GM12878 (cell line): ENCODE measurements at regions not wholly inside any gene's neighbourhood (a gene's known extent, or its start where the extent isn't known, plus 50 kb on each side); places are given as distances from the start of the nearest gene placed in this dataset.

Experiments used
- BHLHE40 ChIP-seq, 2 experiments: fragments of 450-650 bp in 1 of 2; IDR thresholded peaks; 2 replicates each; pipeline ENCODE4 v1.6.1; 2011 to 2017; ENCODE audit warnings: low read depth in 2 of 2, borderline replicate concordance in 1 of 2, improper control_type of control experiment in 1 of 2, low read length in 1 of 2, mild to moderate bottlenecking in 1 of 2
- CBX5 ChIP-seq: sonication (generic); IDR thresholded peaks from 2 replicates; pipeline ENCODE4 v1.6.1; 2016; ENCODE audit warnings: low read depth, moderate library complexity, mild to moderate bottlenecking, inconsistent platforms
- CREB1 ChIP-seq: IDR thresholded peaks from 2 replicates; pipeline ENCODE4 v1.6.1; 2012; ENCODE audit warnings: low read depth, mild to moderate bottlenecking, inconsistent platforms
- CREM ChIP-seq: IDR thresholded peaks from 2 replicates; pipeline ENCODE4 v1.6.1; 2014; ENCODE audit warnings: antibody characterized with exemption, low read depth
- EED ChIP-seq: sonication (generic); IDR thresholded peaks from 2 replicates; pipeline ENCODE4 v1.6.1; 2016; ENCODE audit warnings: antibody characterized with exemption, low read depth
- EGR1 ChIP-seq, 2 experiments: IDR thresholded peaks; 1 replicate in 1 of 2; 2 replicates in 1 of 2; pipeline ENCODE4 v1.6.1; 2011 to 2012; ENCODE audit warnings: low read depth in 2 of 2, low read length in 2 of 2, borderline replicate concordance in 1 of 2, mild to moderate bottlenecking in 1 of 2, moderate library complexity in 1 of 2
- IRF4 ChIP-seq: IDR thresholded peaks from 2 replicates; pipeline ENCODE4 v1.6.1; 2011; ENCODE audit warnings: low read depth, low read length
- KDM1A ChIP-seq: fragments of 200-600 bp; sonication (generic); IDR thresholded peaks from 2 replicates; pipeline ENCODE4 v1.6.1; 2016; ENCODE audit warnings: borderline replicate concordance
- MYC ChIP-seq: IDR thresholded peaks from 2 replicates; pipeline ENCODE4 v1.6.1; 2011; ENCODE audit warnings: mild to moderate bottlenecking, low read length, moderate library complexity, inconsistent platforms; ENCODE audit not compliant: insufficient read depth, insufficient replicate concordance, insufficient read length, severe bottlenecking
- NFIC ChIP-seq: IDR thresholded peaks from 2 replicates; pipeline ENCODE4 v1.6.1; 2012; ENCODE audit warnings: low read depth, mild to moderate bottlenecking, inconsistent platforms, low read length, moderate library complexity
- POU2F2 ChIP-seq: IDR thresholded peaks from 3 replicates; pipeline ENCODE4 v1.6.1; 2011; ENCODE audit warnings: low read depth, mild to moderate bottlenecking, low read length, borderline replicate concordance
- PRDM15 ChIP-seq: fragments of 450-650 bp; formaldehyde crosslinking; IDR thresholded peaks from 2 replicates; pipeline ENCODE4 v1.4.0; 2020; ENCODE audit warnings: mild to moderate bottlenecking, moderate library complexity
- SMARCA5 ChIP-seq: fragments of 450-650 bp; IDR thresholded peaks from 2 replicates; pipeline ENCODE4 v1.6.1; 2017; ENCODE audit warnings: mild to moderate bottlenecking
- ZNF207 ChIP-seq: fragments of 450-650 bp; IDR thresholded peaks from 2 replicates; pipeline ENCODE4 v1.6.1; 2014; ENCODE audit warnings: antibody characterized with exemption, mild to moderate bottlenecking, borderline replicate concordance
- TF ChIP-seq, protein P1 (sequence below): fragments of 450-650 bp; IDR thresholded peaks from 2 replicates; pipeline ENCODE4 v1.6.1; 2017; ENCODE audit warnings: mild to moderate bottlenecking, moderate library complexity
- TF ChIP-seq, protein P2 (sequence below): fragments of 450-650 bp; conservative IDR thresholded peaks from 2 replicates; pipeline ENCODE4 v1.6.1; 2017; ENCODE audit warnings: mild to moderate bottlenecking, moderate library complexity

DNA sequence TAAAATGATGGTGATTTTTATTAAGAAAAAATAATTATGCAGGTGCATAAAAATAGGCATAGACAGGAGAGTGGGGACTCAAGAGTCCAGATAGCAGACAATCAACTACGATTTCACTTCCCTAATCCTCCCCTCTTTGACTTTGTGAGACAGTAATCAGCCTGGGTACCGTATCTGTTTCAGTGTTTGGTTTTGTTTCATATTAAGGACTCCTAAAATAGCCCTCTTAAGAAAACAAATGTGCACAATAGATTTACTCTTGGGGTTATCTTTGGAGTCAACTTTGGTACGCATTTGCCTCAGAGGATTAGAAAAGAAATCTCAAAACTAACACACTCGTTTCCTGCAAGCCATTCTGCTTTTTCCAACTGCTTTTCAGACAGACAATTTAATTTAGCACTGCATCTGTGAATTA is 96.3 kb downstream of the ZNF608 start (continued):
- TF ChIP-seq, protein P1, sequence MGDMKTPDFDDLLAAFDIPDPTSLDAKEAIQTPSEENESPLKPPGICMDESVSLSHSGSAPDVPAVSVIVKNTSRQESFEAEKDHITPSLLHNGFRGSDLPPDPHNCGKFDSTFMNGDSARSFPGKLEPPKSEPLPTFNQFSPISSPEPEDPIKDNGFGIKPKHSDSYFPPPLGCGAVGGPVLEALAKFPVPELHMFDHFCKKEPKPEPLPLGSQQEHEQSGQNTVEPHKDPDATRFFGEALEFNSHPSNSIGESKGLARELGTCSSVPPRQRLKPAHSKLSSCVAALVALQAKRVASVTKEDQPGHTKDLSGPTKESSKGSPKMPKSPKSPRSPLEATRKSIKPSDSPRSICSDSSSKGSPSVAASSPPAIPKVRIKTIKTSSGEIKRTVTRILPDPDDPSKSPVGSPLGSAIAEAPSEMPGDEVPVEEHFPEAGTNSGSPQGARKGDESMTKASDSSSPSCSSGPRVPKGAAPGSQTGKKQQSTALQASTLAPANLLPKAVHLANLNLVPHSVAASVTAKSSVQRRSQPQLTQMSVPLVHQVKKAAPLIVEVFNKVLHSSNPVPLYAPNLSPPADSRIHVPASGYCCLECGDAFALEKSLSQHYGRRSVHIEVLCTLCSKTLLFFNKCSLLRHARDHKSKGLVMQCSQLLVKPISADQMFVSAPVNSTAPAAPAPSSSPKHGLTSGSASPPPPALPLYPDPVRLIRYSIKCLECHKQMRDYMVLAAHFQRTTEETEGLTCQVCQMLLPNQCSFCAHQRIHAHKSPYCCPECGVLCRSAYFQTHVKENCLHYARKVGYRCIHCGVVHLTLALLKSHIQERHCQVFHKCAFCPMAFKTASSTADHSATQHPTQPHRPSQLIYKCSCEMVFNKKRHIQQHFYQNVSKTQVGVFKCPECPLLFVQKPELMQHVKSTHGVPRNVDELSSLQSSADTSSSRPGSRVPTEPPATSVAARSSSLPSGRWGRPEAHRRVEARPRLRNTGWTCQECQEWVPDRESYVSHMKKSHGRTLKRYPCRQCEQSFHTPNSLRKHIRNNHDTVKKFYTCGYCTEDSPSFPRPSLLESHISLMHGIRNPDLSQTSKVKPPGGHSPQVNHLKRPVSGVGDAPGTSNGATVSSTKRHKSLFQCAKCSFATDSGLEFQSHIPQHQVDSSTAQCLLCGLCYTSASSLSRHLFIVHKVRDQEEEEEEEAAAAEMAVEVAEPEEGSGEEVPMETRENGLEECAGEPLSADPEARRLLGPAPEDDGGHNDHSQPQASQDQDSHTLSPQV = no peak
- no peak for TF ChIP-seq EGR1 (IDR thresholded peaks at IDR 0.05; ENCODE audit: borderline replicate concordance in 1 of 2, low read depth in 2 of 2, low read length in 2 of 2)
- TF ChIP-seq CREB1 = no peak
- TF ChIP-seq, protein P2, sequence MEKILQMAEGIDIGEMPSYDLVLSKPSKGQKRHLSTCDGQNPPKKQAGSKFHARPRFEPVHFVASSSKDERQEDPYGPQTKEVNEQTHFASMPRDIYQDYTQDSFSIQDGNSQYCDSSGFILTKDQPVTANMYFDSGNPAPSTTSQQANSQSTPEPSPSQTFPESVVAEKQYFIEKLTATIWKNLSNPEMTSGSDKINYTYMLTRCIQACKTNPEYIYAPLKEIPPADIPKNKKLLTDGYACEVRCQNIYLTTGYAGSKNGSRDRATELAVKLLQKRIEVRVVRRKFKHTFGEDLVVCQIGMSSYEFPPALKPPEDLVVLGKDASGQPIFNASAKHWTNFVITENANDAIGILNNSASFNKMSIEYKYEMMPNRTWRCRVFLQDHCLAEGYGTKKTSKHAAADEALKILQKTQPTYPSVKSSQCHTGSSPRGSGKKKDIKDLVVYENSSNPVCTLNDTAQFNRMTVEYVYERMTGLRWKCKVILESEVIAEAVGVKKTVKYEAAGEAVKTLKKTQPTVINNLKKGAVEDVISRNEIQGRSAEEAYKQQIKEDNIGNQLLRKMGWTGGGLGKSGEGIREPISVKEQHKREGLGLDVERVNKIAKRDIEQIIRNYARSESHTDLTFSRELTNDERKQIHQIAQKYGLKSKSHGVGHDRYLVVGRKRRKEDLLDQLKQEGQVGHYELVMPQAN = no peak
- TF ChIP-seq EED = peak; percentile 40; the same call in 1 of the 2 replicates
- peak; percentile 37; the same call in 1 of the 3 replicates for TF ChIP-seq POU2F2
- TF ChIP-seq SMARCA5 = peak; percentile 15; the same call in 1 of the 2 replicates
- TF ChIP-seq KDM1A = no peak
- TF ChIP-seq ZNF207 = no peak
- 0 out of 2 replicates have a peak, but pooled peaks have one; percentile 38 for TF ChIP-seq CBX5
- TF ChIP-seq NFIC = peak; percentile 91
- TF ChIP-seq CREM = no peak; the same call in none of the 2 replicates
- no peak for TF ChIP-seq PRDM15 (CRISPR knock-in tag)
- peak in 1 of 2 experiments; percentile 61; a peak in 1 of 4 replicates for TF ChIP-seq BHLHE40 (IDR thresholded peaks at IDR 0.05; ENCODE audit: borderline replicate concordance in 1 of 2, low read depth in 2 of 2, low read length in 1 of 2)
- TF ChIP-seq IRF4 = peak; percentile 55; the same call in 1 of the 2 replicates
- no peak for TF ChIP-seq MYC
